AG09319 (cell line): ENCODE measurements at regions not wholly inside any gene's neighbourhood (a gene's known extent, or its start where the extent isn't known, plus 50 kb on each side); places are given as distances from the start of the nearest gene placed in this dataset.

ENCODE experiments used
- DNase-seq: peaks from one replicate; pipeline ENCODE4 v3.0.0-alpha.2; 2010; ENCODE audit warnings: low read depth; ENCODE audit errors: extremely low read depth
- CTCF ChIP-seq: IDR thresholded peaks from 2 replicates; pipeline ENCODE4 v1.5.1; 2011; ENCODE audit warnings: low read depth, mild to moderate bottlenecking, inconsistent platforms, low read length, moderate library complexity

GRCh38 chr2:193806088-193806774 lies 1611.5 kb upstream of the TMEFF2 start:
- TF ChIP-seq CTCF: no peak

GRCh38 chr2:193796847-193797246 lies 1602.1 kb upstream of the TMEFF2 start:
- TF ChIP-seq CTCF: no peak
- DNase-seq: no peak

More at GRCh38 chr2:193806088-193806774, 1611.5 kb upstream of the TMEFF2 start:
- no peak for DNase-seq

- no peak for TF ChIP-seq CTCF
These were observed 1599.2 kb upstream of the TMEFF2 start for GRCh38 chr2:193793914-193794313.

GRCh38 chr2:193783681-193784080 lies 1588.9 kb upstream of the TMEFF2 start:
- no peak for TF ChIP-seq CTCF
- DNase-seq: no peak

More at GRCh38 chr2:193793914-193794313, 1599.2 kb upstream of the TMEFF2 start:
- DNase-seq: no peak

- DNase-seq: no peak
- TF ChIP-seq CTCF: no peak
These were observed 1583.6 kb upstream of the TMEFF2 start for GRCh38 chr2:193778293-193778692.

- no peak for DNase-seq
- no peak for TF ChIP-seq CTCF
These were observed 1582.3 kb upstream of the TMEFF2 start for GRCh38 chr2:193776988-193777387.

GRCh38 chr2:193774166-193774565 lies 1579.4 kb upstream of the TMEFF2 start:
- TF ChIP-seq CTCF: no peak
- no peak for DNase-seq
